ENCODE measurements at regions not wholly inside any gene's neighbourhood (a gene's known extent, or its start where the extent isn't known, plus 50 kb on each side); places are given as distances from the start of the nearest gene placed in this dataset.

DNA sequence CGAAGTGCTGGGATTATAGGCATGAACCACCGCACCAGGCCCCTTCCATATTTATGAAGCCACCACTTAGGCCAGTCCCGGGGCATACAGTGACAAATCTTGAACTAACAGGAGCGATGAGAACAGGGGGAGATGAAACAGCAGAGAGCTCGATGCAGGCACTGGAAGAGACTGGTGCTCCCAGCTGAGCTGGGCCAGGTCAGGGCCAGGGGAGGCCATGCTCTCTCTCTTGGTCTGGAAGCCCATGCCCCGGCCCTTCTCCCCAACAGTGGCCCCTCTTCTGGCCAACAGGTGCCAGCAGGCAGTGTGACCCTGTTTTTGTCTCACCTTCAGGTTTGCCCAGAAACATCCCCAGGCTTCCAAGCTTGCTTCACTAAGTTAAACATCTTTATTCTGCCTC lies 269.9 kb upstream of the C1orf174 start:
- no peak for TF ChIP-seq POLR2AphosphoS5 (IDR thresholded peaks at IDR 0.05)
- TF ChIP-seq POLR2A (IDR thresholded peaks at IDR 0.05), result no peak
